Panc1 (cell line): ENCODE measurements at regions not wholly inside any gene's neighbourhood (a gene's known extent, or its start where the extent isn't known, plus 50 kb on each side); places are given as distances from the start of the nearest gene placed in this dataset.
"Not testable (repeated sequence)": the region's sequence is repeated elsewhere in the genome, so short reads cannot be mapped to it uniquely, and the experiment has no call there.

Experiments
- ATAC-seq: fragments of 200-7000 bp; cut with Tn5 transposase; 2 replicates; pipeline ENCODE4 v1.9.1; 2020; ENCODE audit warnings: mild to moderate bottlenecking, moderate library complexity
- BruUV-seq: library from RNA; stranded (reverse); fragments of 400-500 nt; replicated peaks from 2 replicates; lab custom pipeline; 2021; lab: Mats Ljungman, UMichigan
- CTCF ChIA-PET: fragments of 300-600 bp; sonication (Branson Sonifier 250); formaldehyde crosslinking; loops from one replicate; lab custom pipeline; 2022; ENCODE audit warnings: antibody characterized with exemption; lab: Charles Lee
- POLR2A ChIA-PET: fragments of 300-600 bp; sonication (Branson Sonifier 250); formaldehyde crosslinking; loops from one replicate; lab custom pipeline; 2022; ENCODE audit warnings: antibody characterized with exemption; lab: Charles Lee
- DNase-seq: peaks from one replicate; pipeline ENCODE4 v3.0.0-alpha.2; 2010; ENCODE audit warnings: low read depth, low spot score
- H3K27ac ChIP-seq: 2 replicates; pipeline ENCODE4 v1.5.1; 2011; ENCODE audit warnings: mild to moderate bottlenecking, low read length, inconsistent platforms
- H3K27me3 ChIP-seq: fragments of 200-500 bp; sonication (Bioruptor generic); 2 replicates; pipeline ENCODE4 v1.6.0; 2014; ENCODE audit warnings: low read length, inconsistent platforms; ENCODE audit not compliant: control insufficient read depth, insufficient read depth
- H3K36me3 ChIP-seq: fragments of 200-500 bp; sonication (Bioruptor generic); 2 replicates; pipeline ENCODE4 v1.5.1; 2014; ENCODE audit warnings: inconsistent platforms, mild to moderate bottlenecking, low read length, moderate library complexity; ENCODE audit not compliant: control insufficient read depth, insufficient read depth
- H3K4me1 ChIP-seq: 2 replicates; pipeline ENCODE4 v1.5.1; 2011; ENCODE audit warnings: inconsistent platforms, mild to moderate bottlenecking, low read length, moderate library complexity; ENCODE audit not compliant: control insufficient read depth, insufficient read depth
- H3K4me3 ChIP-seq, 2 experiments: 2 replicates each; pipeline ENCODE4 v1.5.1; 2011 to 2012; ENCODE audit warnings: low read depth in 2 of 2, low read length in 2 of 2, mild to moderate bottlenecking in 2 of 2, inconsistent platforms in 1 of 2, moderate library complexity in 1 of 2
- H3K9me3 ChIP-seq: fragments of 200-500 bp; sonication (Bioruptor generic); 2 replicates; pipeline ENCODE4 v1.5.1; 2014; ENCODE audit warnings: low read depth, mild to moderate bottlenecking, inconsistent platforms, low read length, moderate library complexity; ENCODE audit not compliant: control insufficient read depth, insufficient read depth
- CTCF ChIP-seq: fragments of 450-650 bp; IDR thresholded peaks from 2 replicates; pipeline ENCODE4 v1.5.1; 2017; ENCODE audit warnings: mild to moderate bottlenecking
- POLR2AphosphoS5 ChIP-seq: IDR thresholded peaks from 2 replicates; pipeline ENCODE4 v1.6.1; 2012; ENCODE audit warnings: mild to moderate bottlenecking, low read depth, low read length, moderate library complexity
- REST ChIP-seq, 2 experiments: IDR thresholded peaks; 2 replicates each; pipeline ENCODE4 v1.6.1; 2011 to 2012; ENCODE audit warnings: low read depth in 2 of 2, control low read depth in 1 of 2, low read length in 1 of 2, mild to moderate bottlenecking in 1 of 2, moderate library complexity in 1 of 2; ENCODE audit not compliant: insufficient read depth in 1 of 2
- SIN3A ChIP-seq: IDR thresholded peaks from 2 replicates; pipeline ENCODE4 v1.6.1; 2012; ENCODE audit warnings: low read depth, mild to moderate bottlenecking, low read length, moderate library complexity, borderline replicate concordance; ENCODE audit not compliant: insufficient read depth
- TCF7L2 ChIP-seq: IDR thresholded peaks from 2 replicates; pipeline ENCODE4 v1.6.1; 2011; ENCODE audit warnings: mild to moderate bottlenecking, low read depth, low read length, inconsistent platforms
- in situ Hi-C: cut with HindIII; loops from 2 replicates; pipeline ENCODE4 v1.10.0; 2016; ENCODE audit warnings: low sequenced_read_pairs, low pct_unique_long_range_greater_than_20kb
- intact Hi-C: fragments of 100-400 bp; cut with micrococcal nuclease; formaldehyde crosslinking; loops from one replicate; pipeline ENCODE4 v1.10.0; 2022; ENCODE audit not compliant: unreplicated experiment

- no TSS peak for BruUV-seq
- ATAC-seq, result no peak
- ChIA-PET CTCF (no interaction called here), POLR2A (no interaction called here)
- intact Hi-C loops, result no loop called here
- TF ChIP-seq CTCF (no peak), TCF7L2 (no peak), POLR2AphosphoS5 (no peak), REST (IDR thresholded peaks at IDR 0.05; ENCODE audit: insufficient read depth in 1 of 2, low read depth in 2 of 2, low read length in 1 of 2) (no peak), SIN3A (no peak)
- Histone ChIP-seq H3K27ac (no peak overlapping the region), H3K36me3 (no peaks in the 10 kb centered on the region), H3K27me3 (peaks cover 19% of the 10 kb centered on the region), H3K4me1 (no peaks in the 10 kb centered on the region), H3K4me3 (no peak overlapping the region), H3K9me3 (no peaks in the 10 kb centered on the region)
- DNase-seq, result no peak
- in situ Hi-C loops, result no loop called here
Measured at GRCh38 chr5:54868511-54869483, 116.6 kb downstream of the ESM1 start.

GRCh38 chr5:54867310-54867944 lies 118.0 kb downstream of the ESM1 start:
- no peaks in the 10 kb centered on the region for H3K4me1 ChIP-seq
- peaks cover 17% of the 10 kb centered on the region for H3K27me3 ChIP-seq
- CTCF ChIA-PET, result interaction anchor here (0.7 to 1.3 kb wide), 4 partner anchors 12 to 351 kb away, joined by 3 to 25 read pairs (median 4); partner anchors contain the start of gene SNX18
- no peaks in the 10 kb centered on the region for H3K9me3 ChIP-seq
- in situ Hi-C loops (no loop called here), intact Hi-C loops (loop anchor here (1.0 kb wide), 1 partner anchor 350 kb away; the partner anchor contains the start of gene SNX18)
- H3K36me3 ChIP-seq, result no peaks in the 10 kb centered on the region
- no peak overlapping the region for H3K27ac ChIP-seq
- no peak for ATAC-seq
- POLR2A ChIA-PET, result no interaction called here
- TF ChIP-seq CTCF (peak; percentile 71), TCF7L2 (no peak), POLR2AphosphoS5 (no peak), SIN3A (no peak), REST (IDR thresholded peaks at IDR 0.05; ENCODE audit: insufficient read depth in 1 of 2, low read depth in 2 of 2, low read length in 1 of 2) (no peak)
- peak; percentile 18 for DNase-seq
- no peak overlapping the region for H3K4me3 ChIP-seq
- no TSS peak for BruUV-seq

GRCh38 chr5:54864911-54865515 lies 120.4 kb downstream of the ESM1 start:
- H3K27ac ChIP-seq, ATAC-seq, H3K27me3 ChIP-seq, in situ Hi-C loops, H3K36me3 ChIP-seq, DNase-seq, H3K9me3 ChIP-seq, intact Hi-C loops, BruUV-seq, H3K4me3 ChIP-seq, POLR2A ChIA-PET, H3K4me1 ChIP-seq: not testable (repeated sequence)
- CTCF ChIA-PET, result interaction anchor here (2.1 kb wide), 1 partner anchor 348 kb away, joined by 7 read pairs; the partner anchor contains the start of gene SNX18
